ENCODE measurements at regions not wholly inside any gene's neighbourhood (a gene's known extent, or its start where the extent isn't known, plus 50 kb on each side); places are given as distances from the start of the nearest gene placed in this dataset.

DNA sequence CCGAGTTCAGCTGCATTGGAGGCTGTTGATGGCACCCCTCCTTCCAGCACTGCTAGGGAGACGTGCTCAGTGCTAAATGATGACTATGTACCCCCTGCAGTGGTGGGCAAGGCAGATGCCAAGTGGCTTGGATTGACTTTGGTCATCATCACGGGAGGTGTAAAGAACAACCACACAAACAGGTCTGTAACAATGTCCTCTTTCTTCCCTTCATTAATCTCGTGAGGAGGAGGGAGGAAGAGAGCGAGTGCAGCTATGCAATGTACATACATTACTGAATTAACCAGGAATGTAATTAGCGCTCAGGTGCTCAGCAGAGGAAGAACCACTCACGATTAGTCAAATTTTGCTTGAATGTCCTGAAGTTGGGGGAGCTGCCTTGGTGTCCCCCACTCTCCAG, 173.9 kb upstream of the SKOR2 start:
- in situ Hi-C loops (cut with HindIII; ENCODE audit: low sequenced_read_pairs): no loop called here
- TF ChIP-seq, protein P1, sequence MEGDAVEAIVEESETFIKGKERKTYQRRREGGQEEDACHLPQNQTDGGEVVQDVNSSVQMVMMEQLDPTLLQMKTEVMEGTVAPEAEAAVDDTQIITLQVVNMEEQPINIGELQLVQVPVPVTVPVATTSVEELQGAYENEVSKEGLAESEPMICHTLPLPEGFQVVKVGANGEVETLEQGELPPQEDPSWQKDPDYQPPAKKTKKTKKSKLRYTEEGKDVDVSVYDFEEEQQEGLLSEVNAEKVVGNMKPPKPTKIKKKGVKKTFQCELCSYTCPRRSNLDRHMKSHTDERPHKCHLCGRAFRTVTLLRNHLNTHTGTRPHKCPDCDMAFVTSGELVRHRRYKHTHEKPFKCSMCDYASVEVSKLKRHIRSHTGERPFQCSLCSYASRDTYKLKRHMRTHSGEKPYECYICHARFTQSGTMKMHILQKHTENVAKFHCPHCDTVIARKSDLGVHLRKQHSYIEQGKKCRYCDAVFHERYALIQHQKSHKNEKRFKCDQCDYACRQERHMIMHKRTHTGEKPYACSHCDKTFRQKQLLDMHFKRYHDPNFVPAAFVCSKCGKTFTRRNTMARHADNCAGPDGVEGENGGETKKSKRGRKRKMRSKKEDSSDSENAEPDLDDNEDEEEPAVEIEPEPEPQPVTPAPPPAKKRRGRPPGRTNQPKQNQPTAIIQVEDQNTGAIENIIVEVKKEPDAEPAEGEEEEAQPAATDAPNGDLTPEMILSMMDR (IDR thresholded peaks at IDR 0.05; ENCODE audit: low read depth, low read length, missing control alignments): no peak

GRCh38 chr18:47422524-47422923, 171.1 kb upstream of the SKOR2 start:
- in situ Hi-C loops (cut with HindIII; ENCODE audit: low sequenced_read_pairs): no loop called here
- no peak for DNase-seq (ENCODE audit: low read depth)

More for the DNA sequence above, 173.9 kb upstream of the SKOR2 start:
- DNase-seq (ENCODE audit: low read depth): no peak
- H3K4me3 ChIP-seq (ENCODE audit: low read depth, low read length): no peak overlapping the region

GRCh38 chr18:47420130-47420529, 168.7 kb upstream of the SKOR2 start:
- no peak overlapping the region for H3K4me3 ChIP-seq (ENCODE audit: low read depth, low read length)
- no peak for DNase-seq (ENCODE audit: low read depth)
- TF ChIP-seq, protein P1 (IDR thresholded peaks at IDR 0.05; ENCODE audit: low read depth, low read length, missing control alignments): no peak
- in situ Hi-C loops (cut with HindIII; ENCODE audit: low sequenced_read_pairs): no loop called here

More at GRCh38 chr18:47422524-47422923, 171.1 kb upstream of the SKOR2 start:
- TF ChIP-seq, protein P1 (IDR thresholded peaks at IDR 0.05; ENCODE audit: low read depth, low read length, missing control alignments): no peak
- no peak overlapping the region for H3K4me3 ChIP-seq (ENCODE audit: low read depth, low read length)

DNA sequence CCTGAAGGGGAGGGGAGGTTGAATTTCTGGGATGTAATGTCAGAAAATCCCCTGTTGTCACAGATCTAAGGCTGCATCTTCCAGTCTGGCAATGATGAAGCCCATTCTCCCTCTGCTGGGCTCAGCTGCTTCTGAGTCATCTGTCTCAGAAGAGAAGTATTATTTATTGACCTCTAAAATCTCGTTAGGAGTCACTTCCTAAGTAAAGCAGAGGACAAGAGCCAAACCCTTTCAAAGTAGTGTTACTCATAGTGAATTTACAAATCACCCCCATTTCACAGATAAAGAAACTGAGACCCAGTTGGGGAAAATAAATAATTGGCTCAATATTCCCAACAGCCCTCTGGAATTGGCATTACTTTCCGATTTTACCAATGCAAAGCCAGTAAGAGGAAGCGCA, 167.3 kb upstream of the SKOR2 start:
- TF ChIP-seq, protein P1 (IDR thresholded peaks at IDR 0.05; ENCODE audit: low read depth, low read length, missing control alignments): no peak
- no peak for DNase-seq (ENCODE audit: low read depth)
- in situ Hi-C loops (cut with HindIII; ENCODE audit: low sequenced_read_pairs): no loop called here
- H3K4me3 ChIP-seq (ENCODE audit: low read depth, low read length): no peak overlapping the region

GRCh38 chr18:47417807-47418206, 166.3 kb upstream of the SKOR2 start:
- in situ Hi-C loops (cut with HindIII; ENCODE audit: low sequenced_read_pairs): no loop called here
- TF ChIP-seq, protein P1 (IDR thresholded peaks at IDR 0.05; ENCODE audit: low read depth, low read length, missing control alignments): no peak
- no peak for DNase-seq (ENCODE audit: low read depth)
- H3K4me3 ChIP-seq (ENCODE audit: low read depth, low read length): no peak overlapping the region

- in situ Hi-C loops (cut with HindIII; ENCODE audit: low sequenced_read_pairs): no loop called here
Measured at GRCh38 chr18:47415881-47416280, 164.4 kb upstream of the SKOR2 start.

More at GRCh38 chr18:47415881-47416280, 164.4 kb upstream of the SKOR2 start:
- TF ChIP-seq, protein P1 (IDR thresholded peaks at IDR 0.05; ENCODE audit: low read depth, low read length, missing control alignments): no peak
- DNase-seq (ENCODE audit: low read depth): no peak
- H3K4me3 ChIP-seq (ENCODE audit: low read depth, low read length): no peak overlapping the region

Data from astrocyte of the cerebellum (primary cell).